GM23248 (cell line): ENCODE measurements at regions not wholly inside any gene's neighbourhood (a gene's known extent, or its start where the extent isn't known, plus 50 kb on each side); places are given as distances from the start of the nearest gene placed in this dataset.

Source experiments
- EZH2 ChIP-seq: fragments of 200-600 bp; sonication (generic); IDR thresholded peaks from 2 replicates; pipeline ENCODE4 v1.6.1; 2018; ENCODE audit warnings: antibody characterized with exemption, mild to moderate bottlenecking; ENCODE audit not compliant: insufficient read depth, poor library complexity, severe bottlenecking
- EZH2phosphoT487 ChIP-seq: fragments of 200-600 bp; sonication (generic); IDR thresholded peaks from 2 replicates; pipeline ENCODE4 v1.6.1; 2018; ENCODE audit warnings: antibody characterized with exemption, moderate library complexity, mild to moderate bottlenecking, low read depth; ENCODE audit not compliant: insufficient read depth

DNA sequence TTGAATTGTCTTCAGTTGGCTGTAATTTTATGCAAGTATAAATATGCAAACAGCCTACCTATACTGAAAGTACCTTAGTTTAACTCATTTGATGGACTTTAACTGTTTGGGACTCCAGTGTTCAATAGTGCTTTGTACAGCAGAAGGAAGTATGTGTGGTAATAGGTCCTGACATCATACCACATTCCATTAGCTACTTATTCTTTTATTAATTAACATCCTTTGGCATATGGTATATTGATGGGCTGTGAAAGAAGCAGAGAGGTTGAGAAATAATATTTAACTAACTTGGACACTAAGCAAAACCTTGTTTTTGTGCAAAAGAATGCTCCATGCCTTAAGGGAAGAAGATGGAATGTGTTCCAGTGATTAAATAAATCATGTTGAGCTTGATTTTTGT lies 97.6 kb upstream of the SEMA6A start:
- TF ChIP-seq EZH2 (no peak), EZH2phosphoT487 (no peak)
